ENCODE measurements at regions not wholly inside any gene's neighbourhood (a gene's known extent, or its start where the extent isn't known, plus 50 kb on each side); places are given as distances from the start of the nearest gene placed in this dataset.
"Not testable (repeated sequence)": the region's sequence is repeated elsewhere in the genome, so short reads cannot be mapped to it uniquely, and the experiment has no call there.

DNA sequence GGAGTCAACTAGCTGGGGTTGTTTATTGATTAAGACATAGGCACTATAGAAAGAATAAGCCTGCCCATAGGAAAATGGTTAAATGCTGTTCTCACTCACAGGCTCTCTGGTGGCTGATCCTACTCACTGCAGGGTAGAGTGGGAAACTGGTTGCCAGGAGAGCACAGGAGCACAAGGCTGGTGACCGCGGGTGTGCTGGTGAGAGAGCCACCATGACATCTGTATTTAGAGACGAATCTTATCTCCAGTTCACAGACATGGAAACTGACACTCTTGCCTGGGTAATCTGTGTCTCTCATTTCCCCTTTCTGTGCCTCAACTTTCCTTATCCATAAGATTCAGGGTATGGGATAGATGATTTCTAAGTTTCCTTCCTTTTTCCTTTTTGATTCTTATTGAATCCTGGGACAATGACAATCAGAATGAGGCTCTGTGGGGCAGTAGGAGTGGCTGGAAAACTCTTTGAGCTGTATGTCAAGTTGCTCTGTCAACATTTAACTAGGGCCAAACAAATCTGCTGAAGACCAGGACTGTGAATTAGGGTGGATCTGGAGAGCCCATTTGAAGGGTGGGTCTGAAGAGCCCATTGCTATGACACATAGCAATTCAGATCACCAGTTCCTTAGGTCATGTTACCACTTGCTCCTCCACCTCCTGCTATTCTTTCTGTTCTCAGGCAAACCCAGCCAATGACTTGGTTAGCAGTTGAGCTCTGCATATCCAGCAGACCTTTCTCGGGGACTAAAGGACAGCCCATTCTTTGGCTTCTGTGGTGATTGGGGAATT lies 286.1 kb upstream of the TBL1XR1 start:
- DNase-seq: no peak

DNA sequence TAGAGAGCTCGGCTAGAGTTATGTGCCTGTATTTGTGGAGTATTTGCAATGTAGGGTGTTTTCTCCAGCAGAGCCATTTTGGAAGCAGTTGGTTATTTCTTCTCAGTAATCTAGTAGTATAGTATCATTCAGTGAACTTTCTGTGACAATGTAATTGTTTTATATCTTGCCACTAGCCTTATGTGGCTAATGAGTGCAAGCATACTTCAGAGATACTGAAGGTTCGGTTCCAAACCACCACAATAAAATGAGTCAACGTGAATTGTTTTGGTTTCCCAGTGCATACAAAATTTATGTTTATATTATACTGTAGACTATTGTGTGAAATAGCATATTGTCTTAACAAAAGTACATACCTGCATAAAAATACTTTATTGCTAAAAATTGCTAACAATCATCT lies 286.9 kb upstream of the TBL1XR1 start:
- DNase-seq: no peak

DNA sequence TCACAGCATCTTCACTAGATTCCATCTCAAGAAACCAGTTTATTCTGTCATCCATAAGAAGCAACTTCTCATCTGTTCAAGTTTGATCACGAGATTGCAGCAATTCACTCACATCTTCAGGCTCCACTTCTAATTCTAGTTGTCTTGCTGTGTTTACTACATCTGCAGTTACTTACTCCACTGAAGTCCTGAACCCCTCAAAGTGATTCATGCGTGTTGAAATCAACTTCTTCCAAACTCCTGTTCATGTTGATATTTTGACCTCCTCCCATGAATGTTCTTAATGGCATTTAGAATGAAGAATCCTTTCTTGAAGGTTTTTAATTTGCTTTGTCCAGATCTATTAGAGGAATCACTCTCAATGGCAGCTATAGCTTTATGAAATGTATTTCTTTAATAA lies 287.6 kb upstream of the TBL1XR1 start:
- DNase-seq: no peak

DNA sequence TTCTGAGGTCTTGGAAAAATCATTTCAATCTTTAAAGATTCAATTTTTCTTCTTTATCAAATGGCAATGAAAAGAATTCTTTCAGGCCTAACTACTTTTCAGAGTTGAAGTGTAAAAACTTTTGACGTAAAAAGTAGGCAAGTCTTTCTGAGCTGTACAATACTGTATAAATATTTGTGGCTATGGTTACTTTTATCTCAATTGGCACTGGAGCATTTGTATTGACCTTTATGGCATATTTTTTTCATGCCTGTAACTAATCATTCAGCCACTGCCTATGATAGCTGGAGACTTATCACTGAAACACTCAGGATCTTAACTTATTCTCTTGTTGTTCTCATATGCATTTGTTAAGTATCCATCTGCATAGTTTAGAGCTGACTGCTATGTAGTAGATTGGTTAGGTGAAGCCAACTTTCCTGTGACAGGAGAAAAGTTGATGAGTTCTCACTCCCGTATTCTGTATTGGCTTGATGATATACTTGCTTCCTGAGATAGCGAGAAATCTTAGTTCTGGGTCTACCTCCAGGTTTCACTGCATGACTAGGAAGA lies 290.4 kb upstream of the TBL1XR1 start:
- no peak for DNase-seq

DNA sequence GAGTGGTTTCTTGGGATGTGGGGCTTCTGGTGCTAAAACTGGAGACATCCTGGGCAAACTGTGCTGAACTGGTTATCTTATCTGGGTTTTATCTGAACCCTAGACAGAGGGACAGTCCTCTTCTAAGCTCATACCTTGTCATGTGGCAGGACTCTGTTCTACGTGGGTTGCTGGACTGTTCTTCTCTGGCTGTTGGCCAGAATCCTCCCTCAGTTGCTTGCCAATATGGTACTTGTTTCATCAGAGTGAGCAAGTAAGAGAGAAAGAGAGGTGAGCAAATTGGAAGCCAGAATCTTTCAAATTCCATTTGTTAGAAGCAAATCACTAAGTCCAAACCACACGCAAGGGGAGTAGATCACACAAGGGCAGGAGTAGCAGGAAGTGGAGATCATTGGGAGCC lies 291.5 kb upstream of the TBL1XR1 start:
- DNase-seq: no peak

DNA sequence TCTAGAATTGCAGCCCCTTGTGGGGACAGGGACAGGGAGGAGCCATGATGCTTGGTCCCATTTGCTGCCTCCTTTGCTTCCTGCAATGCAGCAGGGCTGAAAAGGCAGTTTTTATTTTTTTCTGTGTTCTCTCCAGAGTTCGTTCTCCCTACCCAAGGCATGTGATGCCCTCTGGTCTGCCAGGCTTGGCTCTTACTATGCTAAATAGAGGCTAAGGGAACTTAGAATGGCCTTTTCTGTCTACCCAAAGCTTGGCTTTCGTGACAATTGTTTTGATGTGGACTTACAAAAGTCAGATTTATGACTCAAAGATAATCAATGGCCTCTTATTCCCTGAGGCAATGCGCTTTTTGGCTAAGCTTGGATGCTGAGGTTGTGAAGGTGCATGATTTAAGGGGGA lies 293.3 kb upstream of the TBL1XR1 start:
- DNase-seq: no peak

DNA sequence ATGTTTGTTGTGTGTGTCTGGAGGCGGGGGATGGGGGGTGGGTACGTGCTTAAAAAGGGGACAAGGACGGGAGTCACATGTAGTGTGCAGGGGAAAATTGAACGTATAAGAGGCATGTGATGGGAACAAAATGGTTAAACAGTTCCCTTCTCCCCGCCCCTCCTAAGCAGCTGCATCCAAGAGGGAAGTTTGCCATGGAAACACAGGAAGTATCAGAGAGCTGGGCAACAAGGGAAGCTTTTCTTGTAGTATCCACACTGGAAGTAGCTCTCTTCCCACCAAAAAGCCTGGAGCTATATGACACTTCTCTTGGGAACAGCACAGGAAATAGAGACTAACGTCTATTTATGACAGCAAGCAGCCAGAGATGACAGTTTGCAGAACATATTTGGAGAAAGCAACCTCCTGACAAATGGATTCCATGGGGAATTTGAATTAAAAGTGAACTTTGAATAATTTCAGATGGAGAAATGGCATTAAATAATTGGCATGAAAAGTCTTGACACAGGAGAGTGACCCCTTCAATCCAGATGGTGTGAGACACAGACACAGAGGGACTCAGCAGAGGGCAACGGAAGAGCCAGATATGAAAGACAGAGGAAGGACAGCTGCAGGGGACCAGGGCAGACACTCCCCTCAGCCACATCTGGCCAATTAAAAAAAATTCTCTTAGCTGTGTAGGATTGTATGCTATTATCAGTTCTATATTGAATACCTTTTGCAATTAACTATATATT lies 294.2 kb upstream of the TBL1XR1 start:
- DNase-seq: no peak

DNA sequence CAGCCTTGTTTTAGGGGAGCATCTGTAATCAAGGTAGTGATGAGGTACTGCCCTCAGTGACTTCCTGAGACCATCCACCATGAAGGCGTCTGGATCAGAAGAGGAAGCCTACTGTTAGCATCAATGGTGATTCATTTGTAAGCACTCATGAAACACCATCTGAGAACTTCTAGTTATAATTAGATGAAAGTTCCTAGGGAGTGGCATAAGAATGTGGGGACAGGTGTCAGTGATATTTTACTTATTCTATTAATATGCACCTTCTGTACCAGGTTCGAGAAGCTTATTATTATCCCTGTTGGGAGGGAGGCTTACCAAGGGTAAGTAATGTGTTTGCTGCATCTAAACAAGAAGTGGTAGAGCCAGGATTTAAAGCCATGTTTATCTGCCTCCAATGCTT lies 295.8 kb upstream of the TBL1XR1 start:
- DNase-seq: no peak

DNA sequence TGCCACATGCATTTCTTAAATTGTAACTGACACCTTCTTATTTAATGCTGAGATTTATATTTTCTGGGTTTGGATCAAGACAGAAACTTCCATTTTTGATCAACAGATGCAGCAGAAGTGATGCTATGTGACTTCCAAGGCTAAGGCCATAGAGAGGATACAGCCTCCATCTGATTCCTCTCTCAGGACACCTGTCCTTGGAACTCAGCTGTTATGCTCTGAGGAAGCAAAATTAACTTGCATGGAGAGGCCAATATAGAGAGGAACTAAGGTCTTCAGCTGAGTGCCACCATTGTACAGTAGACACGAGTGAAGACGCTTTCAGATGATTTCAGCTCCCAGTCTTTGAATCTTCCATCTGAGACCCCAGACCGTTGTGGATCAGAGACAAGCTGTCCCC lies 296.9 kb upstream of the TBL1XR1 start:
- no peak for DNase-seq

DNA sequence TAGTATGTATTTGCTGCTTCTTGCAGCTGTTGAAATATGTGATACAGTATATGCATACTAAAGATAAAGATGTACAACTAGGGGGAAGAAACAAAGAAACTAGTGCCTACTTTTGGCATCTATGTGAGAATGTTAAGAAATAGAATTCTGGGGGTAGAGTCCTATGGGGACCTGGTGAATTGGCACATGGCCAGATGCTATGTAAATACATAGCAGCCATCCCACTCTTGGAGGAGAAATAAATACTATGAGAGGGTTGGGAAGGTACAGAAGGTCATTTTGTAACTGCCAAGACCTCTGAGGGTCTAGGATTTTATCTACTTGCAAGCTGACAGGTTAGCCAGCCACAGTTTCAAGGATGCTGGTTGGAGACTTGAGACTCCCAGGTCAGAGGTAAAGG lies 298.3 kb upstream of the TBL1XR1 start:
- no peak for DNase-seq

DNA sequence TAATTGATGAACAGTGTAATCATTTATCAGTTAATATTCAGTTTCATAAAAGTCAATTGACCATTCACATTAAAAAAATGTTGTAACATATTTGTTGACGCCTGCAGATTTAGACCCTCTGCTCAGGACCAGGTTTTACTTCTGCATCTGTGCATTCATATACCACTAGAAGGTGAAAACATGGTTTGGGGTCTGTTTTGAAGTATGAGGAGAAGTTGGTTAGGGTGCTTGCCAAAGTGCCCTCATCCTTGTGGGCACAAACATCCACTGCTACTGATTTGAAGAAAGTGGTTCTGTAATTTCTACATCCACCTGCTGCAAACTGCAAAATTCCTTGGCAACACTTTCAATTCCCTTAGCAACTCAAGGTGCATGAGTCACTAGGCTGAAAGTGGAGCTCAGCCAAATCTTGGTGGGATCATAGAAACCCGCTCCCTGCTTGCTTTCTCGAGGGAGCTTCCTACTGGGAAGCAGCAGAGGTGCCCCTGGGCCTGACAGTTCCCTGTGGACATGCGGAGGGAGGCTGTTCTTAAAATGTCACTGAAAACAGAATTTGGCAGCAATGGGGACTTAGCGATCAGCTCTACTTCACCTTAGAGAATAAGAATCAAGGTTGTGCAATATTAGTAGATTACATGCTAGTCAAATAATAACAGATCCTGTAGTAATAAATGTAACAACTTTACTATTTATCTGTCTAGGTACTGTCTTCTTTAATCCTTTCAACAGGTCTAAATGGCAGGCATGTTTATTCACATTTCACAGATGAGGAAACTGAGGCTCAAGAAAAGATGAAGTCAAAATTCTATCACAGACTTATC lies 301.0 kb upstream of the TBL1XR1 start:
- DNase-seq: no peak

DNA sequence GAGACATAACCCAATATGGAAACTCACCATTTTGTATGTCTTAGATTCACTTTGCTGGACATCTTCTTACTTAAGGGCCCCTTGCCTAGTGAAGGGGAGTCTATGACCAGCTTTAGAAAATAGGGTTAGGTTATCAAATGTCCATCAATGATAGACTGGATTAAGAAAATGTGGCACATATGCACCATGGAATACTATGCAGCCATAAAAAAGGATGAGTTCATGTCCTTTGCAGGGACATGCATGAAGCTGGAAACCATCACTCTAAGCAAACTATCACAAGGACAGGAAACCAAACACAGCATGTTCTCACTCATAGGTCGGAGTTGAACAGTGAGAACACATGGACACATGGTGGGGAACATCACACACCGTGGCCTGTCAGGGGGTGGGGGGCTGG lies 301.8 kb upstream of the TBL1XR1 start:
- not testable (repeated sequence) for DNase-seq

DNA sequence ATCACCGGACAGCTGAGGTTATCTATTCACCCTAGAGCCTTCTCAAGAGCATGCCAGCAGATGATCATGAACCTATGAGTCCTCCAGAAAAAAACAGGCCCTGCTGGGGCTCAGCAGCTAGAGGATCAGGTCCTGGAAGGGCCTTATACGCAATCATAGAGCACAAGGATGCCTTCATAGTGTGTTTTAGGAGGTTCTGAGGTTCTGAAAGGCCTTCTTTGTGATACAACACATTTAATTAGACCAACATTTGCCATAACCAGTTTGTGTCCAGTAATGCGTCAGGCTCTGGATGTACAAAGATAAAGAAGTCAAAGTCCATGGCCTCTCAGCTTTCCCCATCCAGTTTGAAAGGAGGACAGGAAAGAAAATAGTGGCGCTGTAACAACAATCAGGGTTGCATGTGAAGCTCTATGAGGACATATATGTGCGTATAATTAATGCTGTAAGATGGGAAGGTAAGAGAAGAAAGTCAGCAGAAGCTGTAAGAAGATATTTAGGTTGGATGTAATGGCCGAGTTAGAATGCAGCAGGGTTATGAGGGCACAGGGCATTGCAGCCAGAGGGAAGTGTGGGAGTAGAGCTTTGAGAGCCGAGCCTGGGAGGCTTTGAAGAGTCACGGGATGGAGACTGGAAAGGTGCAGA lies 302.6 kb upstream of the TBL1XR1 start:
- DNase-seq: no peak

DNA sequence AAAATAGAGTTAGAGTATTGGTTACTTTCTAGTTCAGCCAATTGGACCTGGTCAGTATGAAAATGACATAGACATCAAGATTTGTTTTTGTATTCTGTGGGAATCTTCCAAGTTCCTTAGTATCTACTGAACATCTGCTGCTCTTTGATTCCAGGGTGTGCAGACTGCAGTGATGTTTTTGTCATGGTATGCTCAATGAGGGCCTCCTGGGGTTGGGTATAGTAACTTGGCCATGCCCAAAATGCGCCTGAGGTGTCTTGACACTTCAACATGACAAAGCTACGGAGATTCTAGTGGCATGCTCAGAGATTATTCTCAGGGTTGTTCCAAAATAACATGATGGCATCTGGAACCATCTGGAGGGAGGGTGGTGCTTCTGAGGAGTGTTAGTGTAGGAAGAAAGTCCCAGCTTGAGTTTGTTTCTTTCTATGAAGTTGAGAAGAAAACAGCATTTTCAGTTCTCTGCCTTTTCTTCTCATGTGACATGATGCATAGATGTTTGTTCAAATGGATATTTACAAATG lies 313.5 kb upstream of the TBL1XR1 start:
- DNase-seq: no peak

DNA sequence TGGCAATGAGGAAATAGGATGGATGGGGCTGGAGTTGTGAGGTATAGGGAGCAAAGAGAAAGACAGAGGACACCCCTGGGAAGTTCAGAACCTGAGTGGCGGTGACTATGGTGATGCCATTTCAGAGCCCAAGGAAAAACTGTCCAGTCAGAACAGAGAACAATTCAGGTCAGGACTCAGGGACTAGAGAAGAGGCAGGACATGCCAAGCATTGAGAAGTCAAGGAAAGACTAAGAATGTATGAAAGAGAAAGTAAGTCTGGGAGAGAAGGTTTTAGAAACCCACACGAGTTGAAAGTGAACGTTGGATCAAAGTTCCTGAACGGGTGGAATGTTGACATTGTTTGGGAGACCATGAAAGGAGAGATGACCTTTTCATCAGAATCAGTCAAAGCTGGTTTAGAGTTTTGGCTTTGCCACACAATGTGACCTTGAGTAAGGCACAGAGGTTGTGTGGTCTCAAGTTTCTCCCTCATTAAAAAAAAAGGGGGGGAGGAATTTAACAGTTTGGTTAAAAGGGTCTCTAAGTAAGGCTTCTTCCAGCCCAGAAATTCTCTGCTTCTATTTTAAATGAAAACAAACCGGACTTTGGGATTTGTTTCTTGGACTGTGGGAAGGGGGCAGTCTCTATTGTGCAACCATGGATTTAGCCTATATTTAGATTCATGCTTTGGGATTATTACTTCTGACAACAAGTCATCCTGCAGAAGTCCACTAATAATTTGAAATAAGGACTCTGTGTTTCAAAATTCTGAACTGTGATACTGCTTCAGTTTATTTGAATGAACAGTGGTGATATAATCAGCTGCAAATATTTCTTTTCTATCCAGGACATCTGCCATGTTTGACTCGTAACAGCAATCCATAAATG lies 315.9 kb upstream of the TBL1XR1 start:
- no peak for DNase-seq

DNA sequence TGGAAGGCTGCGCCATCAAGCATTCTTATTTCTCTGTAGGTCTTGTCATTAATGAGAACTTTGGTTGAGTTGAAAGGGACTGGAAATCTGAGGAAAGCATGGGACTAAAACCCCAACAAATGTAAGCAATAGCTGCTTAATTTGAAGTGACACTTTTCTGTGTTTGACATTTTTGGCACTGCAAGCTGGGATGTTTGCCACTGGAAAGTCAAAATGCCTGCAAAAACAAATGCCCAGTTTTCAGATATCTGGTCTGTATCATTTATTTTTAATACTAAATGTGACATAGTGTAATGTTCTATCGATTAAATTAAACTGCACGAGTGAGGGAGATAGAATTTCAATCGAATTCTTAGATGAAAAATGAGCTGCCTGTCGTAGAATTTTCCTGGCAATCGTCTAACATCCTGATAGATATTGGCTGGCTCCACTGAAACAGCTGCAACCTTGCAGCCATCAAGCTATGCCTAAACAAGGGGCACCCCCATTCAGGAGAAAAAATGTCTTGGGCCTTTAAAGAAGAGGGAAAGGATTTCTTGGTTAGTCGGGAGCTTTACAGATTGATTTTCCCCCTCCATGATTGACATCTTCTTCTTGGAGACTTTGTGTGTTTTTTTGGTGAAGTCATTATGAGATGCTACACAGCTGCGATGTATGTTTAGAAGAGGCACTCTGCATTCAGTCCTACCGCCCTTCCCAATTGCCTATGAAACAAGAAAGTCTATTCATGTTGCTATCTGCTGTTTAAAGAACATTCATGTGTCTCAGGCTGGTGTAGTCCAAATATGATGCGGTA lies 316.7 kb upstream of the TBL1XR1 start:
- no peak for DNase-seq

DNA sequence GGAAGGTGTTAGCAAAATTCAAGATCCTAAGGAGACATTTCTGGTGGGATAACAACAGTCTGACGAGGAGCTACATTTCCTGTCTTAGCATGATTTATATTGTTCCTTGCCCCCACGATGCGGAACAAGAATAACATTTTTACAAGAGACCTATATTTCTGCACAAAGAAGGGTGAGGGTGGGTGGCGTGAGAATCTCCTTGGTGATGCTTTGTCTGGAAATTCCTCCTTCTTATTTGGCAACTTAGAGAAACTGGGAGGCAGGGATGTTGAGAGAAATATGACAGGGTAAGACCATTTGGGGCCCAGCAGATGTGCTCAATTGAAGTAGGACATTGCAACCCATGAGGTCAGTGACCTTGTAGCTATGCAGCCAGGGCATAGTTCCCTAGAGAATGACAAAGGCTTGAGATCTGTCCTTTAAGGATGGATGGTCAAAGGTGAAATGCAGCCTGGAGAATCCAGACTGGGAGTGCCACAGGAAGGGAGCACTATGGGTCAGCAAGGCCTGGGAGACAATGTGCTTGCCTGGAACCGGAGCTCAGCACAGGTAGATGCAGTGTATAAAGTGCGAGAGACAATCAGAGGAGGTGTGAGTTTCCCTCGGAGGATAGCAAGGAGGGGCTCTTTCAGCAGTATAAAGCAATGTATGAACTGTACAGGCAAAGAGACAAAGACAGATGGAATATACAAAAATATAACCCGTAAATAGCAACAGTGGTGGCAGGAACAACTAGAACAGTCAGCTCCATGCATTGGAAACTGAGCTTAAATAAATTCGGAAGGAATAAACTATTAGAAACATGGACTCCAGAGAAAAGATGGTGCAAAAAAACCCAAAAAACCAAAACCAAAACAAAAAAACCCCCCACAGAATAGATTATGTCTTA lies 317.6 kb upstream of the TBL1XR1 start:
- DNase-seq: no peak

DNA sequence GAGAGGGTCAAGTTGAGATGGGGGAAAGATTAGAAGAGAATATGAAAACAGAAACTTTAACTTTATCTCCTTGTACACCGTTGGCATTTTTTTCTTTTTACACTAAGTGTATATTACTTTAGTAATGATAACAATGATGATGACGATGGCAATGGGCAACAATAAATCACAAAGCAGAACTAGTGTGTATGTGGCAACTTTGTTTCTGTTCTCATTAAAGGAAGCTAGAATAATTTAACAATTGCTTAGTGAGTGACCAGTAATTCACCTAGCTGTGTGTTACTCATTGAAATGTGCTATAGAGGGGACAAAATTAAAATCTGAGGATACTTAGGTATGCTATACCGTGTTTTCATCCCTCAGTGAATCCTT lies 318.5 kb upstream of the TBL1XR1 start:
- no peak for DNase-seq

DNA sequence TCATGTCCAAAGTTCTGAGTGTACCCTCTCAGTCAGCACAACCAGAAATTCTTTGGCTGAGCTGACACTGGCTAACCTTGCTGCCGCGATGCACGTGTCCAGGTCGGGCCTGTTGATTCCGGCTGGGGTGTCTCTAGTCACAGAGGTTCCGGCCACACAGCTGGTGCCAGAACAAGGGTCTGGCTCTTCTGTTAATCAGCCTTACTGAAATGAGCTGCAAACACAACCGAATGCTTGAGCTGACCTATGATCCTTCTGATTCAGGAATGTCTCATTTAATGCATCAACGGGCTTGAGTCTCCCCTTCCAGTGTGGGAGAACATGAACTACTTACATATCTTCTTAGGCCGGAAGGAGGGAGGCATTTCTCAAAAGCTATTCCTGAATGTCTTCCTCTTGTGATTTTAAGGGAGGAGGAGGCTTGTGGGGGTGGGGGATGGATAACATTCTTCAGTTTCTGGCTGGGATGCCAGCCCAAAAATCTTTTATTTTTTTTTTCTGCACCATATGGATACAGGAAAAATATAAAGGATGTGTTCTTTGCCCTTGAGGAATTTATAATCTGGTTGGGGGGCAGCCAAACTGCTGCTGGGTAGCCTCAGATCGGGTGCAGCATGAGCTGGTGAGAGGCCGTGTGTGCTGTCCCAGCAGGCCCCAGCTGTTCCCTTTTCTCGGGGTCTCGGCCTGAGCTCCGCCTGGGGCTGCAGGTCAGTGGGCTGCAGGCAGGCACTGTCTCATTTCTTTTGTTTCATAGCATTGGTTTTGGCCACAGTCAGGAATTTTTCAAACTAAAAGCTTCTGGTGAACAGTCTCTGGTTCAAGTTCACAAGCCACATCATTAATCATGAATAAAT lies 319.1 kb upstream of the TBL1XR1 start:
- no peak for DNase-seq
